SK-N-SH (cell line): ENCODE measurements at regions not wholly inside any gene's neighbourhood (a gene's known extent, or its start where the extent isn't known, plus 50 kb on each side); places are given as distances from the start of the nearest gene placed in this dataset.

Experiments
- EP300 ChIP-seq, 2 experiments: IDR thresholded peaks; 2 replicates each; pipeline versions ENCODE4 v1.4.0 to v1.6.1; 2012; ENCODE audit warnings: borderline replicate concordance in 1 of 2, low read depth in 1 of 2, low read length in 1 of 2
- FOXJ3 ChIP-seq: sonication (generic); formaldehyde crosslinking; IDR thresholded peaks from 2 replicates; pipeline ENCODE4 v1.5.1; 2020; ENCODE audit warnings: mild to moderate bottlenecking, missing genetic modification reagents
- JUND ChIP-seq: IDR thresholded peaks from 2 replicates; pipeline ENCODE4 v1.4.0; 2012
- POLR2AphosphoS5 ChIP-seq: IDR thresholded peaks from 2 replicates; pipeline ENCODE4 v1.6.1; 2012; ENCODE audit warnings: low read depth, low read length
- RAD21 ChIP-seq: IDR thresholded peaks from 2 replicates; pipeline ENCODE4 v1.6.1; 2012; ENCODE audit warnings: mild to moderate bottlenecking, low read length
- SMC3 ChIP-seq: IDR thresholded peaks from 2 replicates; pipeline ENCODE4 v1.6.1; 2012; ENCODE audit warnings: low read depth, low read length, improper control_type of control experiment
- TEAD4 ChIP-seq: IDR thresholded peaks from 2 replicates; pipeline ENCODE4 v1.4.0; 2012; ENCODE audit warnings: mild to moderate bottlenecking, borderline replicate concordance; ENCODE audit not compliant: insufficient read depth
- TF ChIP-seq, protein P1 (sequence below): fragments of 200-600 bp; sonication (generic); IDR thresholded peaks from 2 replicates; pipeline ENCODE4 v1.6.1; 2017; ENCODE audit warnings: antibody characterized with exemption, mild to moderate bottlenecking, moderate library complexity
- TF ChIP-seq, protein P2 (sequence below): IDR thresholded peaks from 2 replicates; pipeline ENCODE4 v1.4.0; 2012; ENCODE audit warnings: low read depth, borderline replicate concordance

- TF ChIP-seq, protein P1, sequence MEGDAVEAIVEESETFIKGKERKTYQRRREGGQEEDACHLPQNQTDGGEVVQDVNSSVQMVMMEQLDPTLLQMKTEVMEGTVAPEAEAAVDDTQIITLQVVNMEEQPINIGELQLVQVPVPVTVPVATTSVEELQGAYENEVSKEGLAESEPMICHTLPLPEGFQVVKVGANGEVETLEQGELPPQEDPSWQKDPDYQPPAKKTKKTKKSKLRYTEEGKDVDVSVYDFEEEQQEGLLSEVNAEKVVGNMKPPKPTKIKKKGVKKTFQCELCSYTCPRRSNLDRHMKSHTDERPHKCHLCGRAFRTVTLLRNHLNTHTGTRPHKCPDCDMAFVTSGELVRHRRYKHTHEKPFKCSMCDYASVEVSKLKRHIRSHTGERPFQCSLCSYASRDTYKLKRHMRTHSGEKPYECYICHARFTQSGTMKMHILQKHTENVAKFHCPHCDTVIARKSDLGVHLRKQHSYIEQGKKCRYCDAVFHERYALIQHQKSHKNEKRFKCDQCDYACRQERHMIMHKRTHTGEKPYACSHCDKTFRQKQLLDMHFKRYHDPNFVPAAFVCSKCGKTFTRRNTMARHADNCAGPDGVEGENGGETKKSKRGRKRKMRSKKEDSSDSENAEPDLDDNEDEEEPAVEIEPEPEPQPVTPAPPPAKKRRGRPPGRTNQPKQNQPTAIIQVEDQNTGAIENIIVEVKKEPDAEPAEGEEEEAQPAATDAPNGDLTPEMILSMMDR: no peak
- TF ChIP-seq TEAD4 (no peak), SMC3 (no peak), POLR2AphosphoS5 (no peak), EP300 (IDR thresholded peaks at IDR 0.05; ENCODE audit: borderline replicate concordance in 1 of 2, low read depth in 1 of 2, low read length in 1 of 2) (no peak), FOXJ3 (CRISPR knock-in tag) (no peak), JUND (no peak), RAD21 (no peak)
- TF ChIP-seq, protein P2, sequence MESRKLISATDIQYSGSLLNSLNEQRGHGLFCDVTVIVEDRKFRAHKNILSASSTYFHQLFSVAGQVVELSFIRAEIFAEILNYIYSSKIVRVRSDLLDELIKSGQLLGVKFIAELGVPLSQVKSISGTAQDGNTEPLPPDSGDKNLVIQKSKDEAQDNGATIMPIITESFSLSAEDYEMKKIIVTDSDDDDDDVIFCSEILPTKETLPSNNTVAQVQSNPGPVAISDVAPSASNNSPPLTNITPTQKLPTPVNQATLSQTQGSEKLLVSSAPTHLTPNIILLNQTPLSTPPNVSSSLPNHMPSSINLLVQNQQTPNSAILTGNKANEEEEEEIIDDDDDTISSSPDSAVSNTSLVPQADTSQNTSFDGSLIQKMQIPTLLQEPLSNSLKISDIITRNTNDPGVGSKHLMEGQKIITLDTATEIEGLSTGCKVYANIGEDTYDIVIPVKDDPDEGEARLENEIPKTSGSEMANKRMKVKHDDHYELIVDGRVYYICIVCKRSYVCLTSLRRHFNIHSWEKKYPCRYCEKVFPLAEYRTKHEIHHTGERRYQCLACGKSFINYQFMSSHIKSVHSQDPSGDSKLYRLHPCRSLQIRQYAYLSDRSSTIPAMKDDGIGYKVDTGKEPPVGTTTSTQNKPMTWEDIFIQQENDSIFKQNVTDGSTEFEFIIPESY: no peak
Measured at GRCh38 chr13:105059786-105060185, 1475.7 kb downstream of the EFNB2 start.
